Breast epithelium (tissue), 3 donors: ENCODE measurements at regions not wholly inside any gene's neighbourhood (a gene's known extent, or its start where the extent isn't known, plus 50 kb on each side); places are given as distances from the start of the nearest gene placed in this dataset.

Source experiments
- POLR2A ChIP-seq: fragments of 450-650 bp; IDR thresholded peaks from one replicate; pipeline ENCODE4 v1.6.1; 2016; ENCODE audit warnings: antibody characterized with exemption, mild to moderate bottlenecking, moderate library complexity
- POLR2AphosphoS5 ChIP-seq, 3 donors: sonication (generic); formaldehyde crosslinking; IDR thresholded peaks; one replicate each; pipeline ENCODE4 v1.6.1; 2017; ENCODE audit warnings: antibody characterized with exemption in 3 of 3
- TF ChIP-seq, protein P1 (sequence below), 3 donors: fragments of 450-650 bp; IDR thresholded peaks; one replicate each; pipeline ENCODE4 v1.5.1; 2016 to 2017; ENCODE audit warnings: antibody characterized with exemption in 3 of 3, mild to moderate bottlenecking in 3 of 3, moderate library complexity in 3 of 3

DNA sequence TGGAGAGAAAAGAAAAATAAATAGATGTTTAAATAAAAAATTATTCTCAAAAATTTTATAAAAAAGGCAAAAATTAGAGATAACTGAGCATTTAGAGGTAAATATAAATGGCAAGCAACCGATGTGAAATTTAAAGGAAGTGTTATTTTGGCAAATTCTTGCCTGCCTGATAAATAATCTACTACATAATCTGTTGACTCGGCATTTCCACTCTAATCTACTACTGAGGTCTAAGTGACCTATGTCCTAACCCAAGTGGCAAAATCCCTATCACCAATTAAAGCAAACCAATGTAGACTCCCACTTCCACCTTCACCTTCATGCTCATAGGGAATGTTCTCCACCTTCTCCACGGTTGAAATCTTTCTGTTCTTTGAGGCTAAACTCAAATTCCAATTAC, 1124.1 kb upstream of the CDH2 start:
- TF ChIP-seq, protein P1, sequence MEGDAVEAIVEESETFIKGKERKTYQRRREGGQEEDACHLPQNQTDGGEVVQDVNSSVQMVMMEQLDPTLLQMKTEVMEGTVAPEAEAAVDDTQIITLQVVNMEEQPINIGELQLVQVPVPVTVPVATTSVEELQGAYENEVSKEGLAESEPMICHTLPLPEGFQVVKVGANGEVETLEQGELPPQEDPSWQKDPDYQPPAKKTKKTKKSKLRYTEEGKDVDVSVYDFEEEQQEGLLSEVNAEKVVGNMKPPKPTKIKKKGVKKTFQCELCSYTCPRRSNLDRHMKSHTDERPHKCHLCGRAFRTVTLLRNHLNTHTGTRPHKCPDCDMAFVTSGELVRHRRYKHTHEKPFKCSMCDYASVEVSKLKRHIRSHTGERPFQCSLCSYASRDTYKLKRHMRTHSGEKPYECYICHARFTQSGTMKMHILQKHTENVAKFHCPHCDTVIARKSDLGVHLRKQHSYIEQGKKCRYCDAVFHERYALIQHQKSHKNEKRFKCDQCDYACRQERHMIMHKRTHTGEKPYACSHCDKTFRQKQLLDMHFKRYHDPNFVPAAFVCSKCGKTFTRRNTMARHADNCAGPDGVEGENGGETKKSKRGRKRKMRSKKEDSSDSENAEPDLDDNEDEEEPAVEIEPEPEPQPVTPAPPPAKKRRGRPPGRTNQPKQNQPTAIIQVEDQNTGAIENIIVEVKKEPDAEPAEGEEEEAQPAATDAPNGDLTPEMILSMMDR (IDR thresholded peaks at IDR 0.05): no peak
- TF ChIP-seq POLR2A (no peak), POLR2AphosphoS5 (IDR thresholded peaks at IDR 0.05) (no peak)
